Thyroid gland (tissue), 4 donors: ENCODE measurements at regions not wholly inside any gene's neighbourhood (a gene's known extent, or its start where the extent isn't known, plus 50 kb on each side); places are given as distances from the start of the nearest gene placed in this dataset.

Experiments
- POLR2A ChIP-seq, 2 donors: fragments of 450-650 bp; IDR thresholded peaks; one replicate each; pipeline ENCODE4 v1.6.1; 2017; ENCODE audit warnings: antibody characterized with exemption in 2 of 2, mild to moderate bottlenecking in 2 of 2, moderate library complexity in 1 of 2
- TF ChIP-seq, protein P1 (sequence below), 6 experiments: fragments of 200-600 bp in 3 of 6; fragments of 450-650 bp in 3 of 6; sonication (generic) in 3 of 6; IDR thresholded peaks; one replicate each; pipeline ENCODE4 v1.5.1; 2016 to 2019; ENCODE audit warnings: antibody characterized with exemption in 6 of 6, mild to moderate bottlenecking in 2 of 6, inconsistent platforms in 1 of 6, moderate library complexity in 1 of 6

DNA sequence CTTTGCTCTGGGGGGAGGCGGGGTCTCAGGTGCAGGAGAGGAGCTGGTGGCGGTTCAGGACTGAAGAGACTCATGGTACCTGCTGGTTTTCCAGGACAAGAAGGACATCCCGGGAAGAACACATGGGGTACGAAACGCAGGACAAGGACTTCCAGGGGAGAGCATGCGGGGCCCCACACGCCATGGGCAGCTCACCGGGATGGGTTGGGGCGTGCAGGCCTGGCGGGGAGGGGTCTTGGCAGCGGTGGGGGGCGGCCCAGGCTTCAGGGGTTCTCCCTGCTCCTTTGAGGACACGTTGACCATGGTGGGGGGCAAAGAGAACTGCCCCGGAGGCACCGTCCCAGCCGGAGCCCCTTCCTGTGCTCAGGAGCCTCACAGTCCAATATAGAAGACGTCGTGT, 673.2 kb downstream of the BRD1 start:
- no peak for TF ChIP-seq POLR2A (IDR thresholded peaks at IDR 0.05)
- TF ChIP-seq, protein P1, sequence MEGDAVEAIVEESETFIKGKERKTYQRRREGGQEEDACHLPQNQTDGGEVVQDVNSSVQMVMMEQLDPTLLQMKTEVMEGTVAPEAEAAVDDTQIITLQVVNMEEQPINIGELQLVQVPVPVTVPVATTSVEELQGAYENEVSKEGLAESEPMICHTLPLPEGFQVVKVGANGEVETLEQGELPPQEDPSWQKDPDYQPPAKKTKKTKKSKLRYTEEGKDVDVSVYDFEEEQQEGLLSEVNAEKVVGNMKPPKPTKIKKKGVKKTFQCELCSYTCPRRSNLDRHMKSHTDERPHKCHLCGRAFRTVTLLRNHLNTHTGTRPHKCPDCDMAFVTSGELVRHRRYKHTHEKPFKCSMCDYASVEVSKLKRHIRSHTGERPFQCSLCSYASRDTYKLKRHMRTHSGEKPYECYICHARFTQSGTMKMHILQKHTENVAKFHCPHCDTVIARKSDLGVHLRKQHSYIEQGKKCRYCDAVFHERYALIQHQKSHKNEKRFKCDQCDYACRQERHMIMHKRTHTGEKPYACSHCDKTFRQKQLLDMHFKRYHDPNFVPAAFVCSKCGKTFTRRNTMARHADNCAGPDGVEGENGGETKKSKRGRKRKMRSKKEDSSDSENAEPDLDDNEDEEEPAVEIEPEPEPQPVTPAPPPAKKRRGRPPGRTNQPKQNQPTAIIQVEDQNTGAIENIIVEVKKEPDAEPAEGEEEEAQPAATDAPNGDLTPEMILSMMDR (IDR thresholded peaks at IDR 0.05), result no peak
